Keratinocyte (primary cell): ENCODE measurements at regions not wholly inside any gene's neighbourhood (a gene's known extent, or its start where the extent isn't known, plus 50 kb on each side); places are given as distances from the start of the nearest gene placed in this dataset.
"Not testable (repeated sequence)": the region's sequence is repeated elsewhere in the genome, so short reads cannot be mapped to it uniquely, and the experiment has no call there.

Source experiments
- DNase-seq: peaks from one replicate; pipeline ENCODE4 v3.0.0-alpha.2; 2011; ENCODE audit warnings: low read depth, missing footprints, low spot score
- FAIRE-seq: peaks from 2 replicates; lab custom pipeline; 2011; peaks lifted over from hg19 to GRCh38; lab: Jason Lieb, UNC
- H2AFZ ChIP-seq: 2 replicates; pipeline ENCODE4 v1.6.0; 2012; ENCODE audit warnings: low read length, control low read depth, inconsistent platforms; ENCODE audit not compliant: control insufficient read depth
- H3K27ac ChIP-seq: 2 replicates; pipeline ENCODE4 v1.5.1; 2011; ENCODE audit warnings: low read length; ENCODE audit not compliant: control insufficient read depth, insufficient read depth
- H3K27me3 ChIP-seq: 3 replicates; pipeline ENCODE4 v1.6.0; 2011; ENCODE audit warnings: low read length; ENCODE audit not compliant: control insufficient read depth, insufficient read depth; ENCODE audit errors: extremely low read depth
- H3K36me3 ChIP-seq, 2 experiments: 2 replicates in 1 of 2; 3 replicates in 1 of 2; pipeline ENCODE4 v1.5.1; 2011; ENCODE audit warnings: low read length in 2 of 2, mild to moderate bottlenecking in 1 of 2; ENCODE audit not compliant: control insufficient read depth in 2 of 2, insufficient read depth in 2 of 2; ENCODE audit errors: extremely low read depth in 1 of 2
- H3K4me1 ChIP-seq: 3 replicates; pipeline ENCODE4 v1.5.1; 2011; ENCODE audit warnings: low read length; ENCODE audit not compliant: control insufficient read depth, insufficient read depth; ENCODE audit errors: extremely low read depth
- H3K4me2 ChIP-seq: 3 replicates; pipeline ENCODE4 v1.6.0; 2011; ENCODE audit warnings: low read depth, low read length; ENCODE audit not compliant: control insufficient read depth, insufficient read depth; ENCODE audit errors: extremely low read depth
- H3K4me3 ChIP-seq, 3 experiments: fragments of 200-600 bp in 1 of 3; sonication (generic) in 1 of 3; 2 replicates in 2 of 3; 3 replicates in 1 of 3; pipeline ENCODE4 v1.5.1; 2011 to 2016; ENCODE audit warnings: low read length in 3 of 3, mild to moderate bottlenecking in 3 of 3, control low read depth in 2 of 3, inconsistent platforms in 1 of 3, low read depth in 1 of 3, mixed read lengths in 1 of 3, mixed run types in 1 of 3, moderate library complexity in 1 of 3; ENCODE audit not compliant: control insufficient read depth in 2 of 3, insufficient read depth in 2 of 3; ENCODE audit errors: extremely low read depth in 1 of 3
- H3K79me2 ChIP-seq: 2 replicates; pipeline ENCODE4 v1.6.0; 2012; ENCODE audit warnings: low read length; ENCODE audit not compliant: control insufficient read depth, insufficient read depth
- H3K9ac ChIP-seq: 3 replicates; pipeline ENCODE4 v1.6.0; 2011; ENCODE audit warnings: low read length; ENCODE audit not compliant: control insufficient read depth, insufficient read depth; ENCODE audit errors: extremely low read depth
- H3K9me1 ChIP-seq: 3 replicates; pipeline ENCODE4 v1.6.0; 2011; ENCODE audit warnings: low read length; ENCODE audit not compliant: control insufficient read depth, insufficient read depth; ENCODE audit errors: extremely low read depth
- H3K9me3 ChIP-seq: 2 replicates; pipeline ENCODE4 v1.5.1; 2012; ENCODE audit warnings: low read depth, low read length; ENCODE audit not compliant: control insufficient read depth
- H4K20me1 ChIP-seq: 3 replicates; pipeline ENCODE4 v1.6.0; 2011; ENCODE audit warnings: low read length; ENCODE audit not compliant: control insufficient read depth, insufficient read depth; ENCODE audit errors: extremely low read depth
- EZH2 ChIP-seq: IDR thresholded peaks from one replicate; pipeline ENCODE4 v1.6.1; 2012; ENCODE audit warnings: inconsistent platforms, mild to moderate bottlenecking, low read length, moderate library complexity
- dilution Hi-C: fragments of 300-500 bp; cut with MboI; formaldehyde crosslinking; loops from one replicate; pipeline ENCODE4 v1.7.0; 2020; ENCODE audit warnings: low sequenced_read_pairs; ENCODE audit not compliant: extremely low pct_ligation_motif_present
- TF ChIP-seq, protein P1 (sequence below), 3 experiments: IDR thresholded peaks in 1 of 3; conservative IDR thresholded peaks in 1 of 3; optimal IDR thresholded peaks in 1 of 3; 2 replicates in 2 of 3; 3 replicates in 1 of 3; pipeline versions ENCODE3 to v1.5.1; 2011; ENCODE audit warnings: low read length in 3 of 3, mild to moderate bottlenecking in 3 of 3, moderate library complexity in 2 of 3, control low read depth in 1 of 3, inconsistent platforms in 1 of 3; ENCODE audit not compliant: insufficient read depth in 2 of 3; ENCODE audit errors: extremely low read depth in 1 of 3

DNA sequence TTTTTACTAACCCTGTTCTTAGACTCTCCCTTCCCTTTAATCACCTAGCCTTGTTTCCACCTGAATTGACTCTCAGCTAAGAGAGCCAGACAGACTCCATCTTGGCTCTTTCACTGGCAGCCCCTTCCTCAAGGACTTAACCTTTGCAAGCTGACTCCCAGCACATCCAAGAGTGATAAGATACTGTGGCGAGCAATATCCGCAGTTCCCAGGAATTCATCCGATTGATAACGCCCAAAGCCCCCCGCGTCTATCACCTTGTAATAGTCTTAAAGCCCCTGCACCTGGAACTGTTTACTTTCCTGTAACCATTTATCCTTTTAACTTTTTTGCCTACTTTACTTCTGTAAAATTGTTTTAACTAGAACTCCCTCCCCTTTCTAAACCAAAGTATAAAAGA, 191.4 kb upstream of the RTL1 start:
- H3K4me2 ChIP-seq, FAIRE-seq, H3K4me3 ChIP-seq, H3K9me1 ChIP-seq, H3K9me3 ChIP-seq, dilution Hi-C loops, H2AFZ ChIP-seq, H3K4me1 ChIP-seq, H3K27ac ChIP-seq, H3K79me2 ChIP-seq, H4K20me1 ChIP-seq, H3K9ac ChIP-seq, H3K36me3 ChIP-seq, DNase-seq, H3K27me3 ChIP-seq: not testable (repeated sequence)

DNA sequence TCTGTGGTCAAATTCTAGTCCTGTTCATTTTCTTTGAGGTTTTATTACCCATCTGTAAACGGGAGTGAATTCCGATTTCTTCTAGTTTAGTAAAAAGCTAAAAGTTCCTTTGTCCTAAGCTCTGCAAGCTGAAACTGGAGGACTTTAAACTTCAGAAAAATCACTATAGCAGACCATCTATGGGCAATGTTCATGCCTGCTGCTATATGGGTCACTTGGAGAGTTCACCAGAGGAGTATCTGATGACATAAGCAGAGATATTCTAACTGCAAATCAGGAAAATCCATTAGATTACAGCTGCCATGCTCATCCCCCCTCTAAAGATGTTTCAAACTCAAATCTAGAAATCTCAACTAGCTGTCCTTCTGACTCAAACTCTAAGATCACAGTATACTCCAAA, 193.0 kb upstream of the RTL1 start:
- no peaks in the 10 kb centered on the region for H3K9me1 ChIP-seq
- no peaks in the 10 kb centered on the region for H3K27me3 ChIP-seq
- dilution Hi-C loops: no loop called here
- H3K27ac ChIP-seq: no peak overlapping the region
- DNase-seq: no peak
- no peaks in the 10 kb centered on the region for H3K79me2 ChIP-seq
- H3K9ac ChIP-seq: no peak overlapping the region
- TF ChIP-seq EZH2: no peak
- TF ChIP-seq, protein P1, sequence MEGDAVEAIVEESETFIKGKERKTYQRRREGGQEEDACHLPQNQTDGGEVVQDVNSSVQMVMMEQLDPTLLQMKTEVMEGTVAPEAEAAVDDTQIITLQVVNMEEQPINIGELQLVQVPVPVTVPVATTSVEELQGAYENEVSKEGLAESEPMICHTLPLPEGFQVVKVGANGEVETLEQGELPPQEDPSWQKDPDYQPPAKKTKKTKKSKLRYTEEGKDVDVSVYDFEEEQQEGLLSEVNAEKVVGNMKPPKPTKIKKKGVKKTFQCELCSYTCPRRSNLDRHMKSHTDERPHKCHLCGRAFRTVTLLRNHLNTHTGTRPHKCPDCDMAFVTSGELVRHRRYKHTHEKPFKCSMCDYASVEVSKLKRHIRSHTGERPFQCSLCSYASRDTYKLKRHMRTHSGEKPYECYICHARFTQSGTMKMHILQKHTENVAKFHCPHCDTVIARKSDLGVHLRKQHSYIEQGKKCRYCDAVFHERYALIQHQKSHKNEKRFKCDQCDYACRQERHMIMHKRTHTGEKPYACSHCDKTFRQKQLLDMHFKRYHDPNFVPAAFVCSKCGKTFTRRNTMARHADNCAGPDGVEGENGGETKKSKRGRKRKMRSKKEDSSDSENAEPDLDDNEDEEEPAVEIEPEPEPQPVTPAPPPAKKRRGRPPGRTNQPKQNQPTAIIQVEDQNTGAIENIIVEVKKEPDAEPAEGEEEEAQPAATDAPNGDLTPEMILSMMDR (optimal IDR thresholded peaks at IDR 0.05 in 1 of 3, IDR thresholded peaks at IDR 0.05 in 1 of 3, conservative IDR thresholded peaks at IDR 0.05 in 1 of 3; ENCODE audit: extremely low read depth in 1 of 3, insufficient read depth in 2 of 3, low read length in 3 of 3): no peak
- no peak for FAIRE-seq
- no peaks in the 10 kb centered on the region for H3K36me3 ChIP-seq
- no peak overlapping the region for H3K4me2 ChIP-seq
- no peaks in the 10 kb centered on the region for H3K4me1 ChIP-seq
- H3K9me3 ChIP-seq: no peaks in the 10 kb centered on the region
- no peaks in the 10 kb centered on the region for H4K20me1 ChIP-seq
- no peak overlapping the region for H2AFZ ChIP-seq
- H3K4me3 ChIP-seq: no peak overlapping the region

DNA sequence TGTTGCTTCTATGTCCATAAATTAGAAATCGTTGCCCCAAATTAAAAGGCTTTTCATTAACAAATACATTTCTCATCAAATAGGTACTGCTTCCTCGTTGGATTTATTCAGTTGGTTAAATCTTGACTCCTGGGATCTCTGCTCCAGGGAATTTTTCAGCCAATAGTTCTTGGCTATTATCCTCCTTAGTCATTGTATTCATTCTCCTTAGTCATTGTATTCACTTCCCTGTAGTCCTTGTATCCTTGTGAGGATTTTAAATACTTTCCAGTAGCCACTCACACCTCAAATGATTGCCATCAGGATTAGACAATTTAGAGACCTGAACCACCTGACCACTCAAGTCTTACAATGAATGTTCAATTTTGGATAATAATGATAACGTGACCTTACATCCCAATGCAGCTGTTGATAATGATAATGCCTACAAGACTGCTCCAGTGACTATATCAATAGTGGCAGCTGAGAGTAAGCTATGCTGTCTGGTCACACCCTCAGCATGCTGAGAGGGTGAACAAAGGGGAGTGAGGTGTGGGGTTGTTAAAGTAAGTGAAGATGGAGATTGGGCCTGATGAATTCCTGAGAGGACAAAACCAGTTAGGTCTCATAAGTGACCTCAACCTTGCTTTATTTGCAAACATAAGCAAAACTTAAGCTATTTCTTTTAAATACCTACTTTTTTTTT, 193.7 kb upstream of the RTL1 start:
- H3K4me3 ChIP-seq: no peak overlapping the region
- H3K9me1 ChIP-seq: no peaks in the 10 kb centered on the region
- H3K27me3 ChIP-seq: no peaks in the 10 kb centered on the region
- no peak overlapping the region for H3K4me2 ChIP-seq
- dilution Hi-C loops: no loop called here
- no peak for FAIRE-seq
- H3K36me3 ChIP-seq: no peaks in the 10 kb centered on the region
- H3K9me3 ChIP-seq: peaks cover 3% of the 10 kb centered on the region
- no peak for DNase-seq
- H4K20me1 ChIP-seq: no peaks in the 10 kb centered on the region
- no peaks in the 10 kb centered on the region for H3K4me1 ChIP-seq
- H3K27ac ChIP-seq: no peak overlapping the region
- no peaks in the 10 kb centered on the region for H3K79me2 ChIP-seq
- H2AFZ ChIP-seq: no peak overlapping the region
- no peak overlapping the region for H3K9ac ChIP-seq
- TF ChIP-seq EZH2: no peak
- TF ChIP-seq, protein P1 (optimal IDR thresholded peaks at IDR 0.05 in 1 of 3, IDR thresholded peaks at IDR 0.05 in 1 of 3, conservative IDR thresholded peaks at IDR 0.05 in 1 of 3; ENCODE audit: extremely low read depth in 1 of 3, insufficient read depth in 2 of 3, low read length in 3 of 3): no peak
